NB4 (cell line): ENCODE measurements at regions not wholly inside any gene's neighbourhood (a gene's known extent, or its start where the extent isn't known, plus 50 kb on each side); places are given as distances from the start of the nearest gene placed in this dataset.

Source experiments
- DNase-seq: peaks from one replicate; pipeline ENCODE4 v3.0.0; 2010; ENCODE audit warnings: low read depth
- H3K4me3 ChIP-seq: one replicate; pipeline ENCODE4 v1.5.1; 2011; ENCODE audit warnings: mild to moderate bottlenecking, low read depth, low read length, moderate library complexity
- MYC ChIP-seq: IDR thresholded peaks from 2 replicates; pipeline ENCODE4 v1.6.1; 2011; ENCODE audit warnings: low read depth, low read length
- POLR2A ChIP-seq: IDR thresholded peaks from 2 replicates; pipeline ENCODE4 v1.6.1; 2011; ENCODE audit warnings: mild to moderate bottlenecking; ENCODE audit not compliant: insufficient read length; ENCODE audit errors: extremely low read depth
- TF ChIP-seq, protein P1 (sequence below): IDR thresholded peaks from one replicate; pipeline ENCODE4 v1.5.1; 2012; ENCODE audit warnings: low read depth, low read length
- TF ChIP-seq, protein P2 (sequence below): IDR thresholded peaks from 2 replicates; pipeline ENCODE4 v1.6.1; 2011; ENCODE audit warnings: low read depth, low read length

DNA sequence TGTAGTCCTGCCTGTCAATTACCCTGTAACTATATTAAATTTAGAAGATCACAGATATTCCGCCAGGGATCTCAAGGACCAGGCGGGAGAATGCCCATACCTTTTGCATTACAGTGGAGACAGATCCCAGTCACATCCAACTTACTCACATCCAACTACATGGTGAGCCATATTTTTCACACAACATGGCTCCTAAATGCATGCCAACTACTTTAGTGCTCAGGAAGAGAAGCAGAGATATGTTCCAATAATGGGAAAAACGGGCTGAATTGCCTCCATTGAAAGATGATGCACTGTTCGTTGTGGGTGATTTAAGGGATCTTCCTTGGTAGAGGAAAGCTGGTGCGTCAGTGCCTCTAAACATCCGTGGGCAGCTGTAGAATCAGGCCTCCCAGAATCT, 304.5 kb downstream of the CD83 start:
- H3K4me3 ChIP-seq = no peak overlapping the region
- TF ChIP-seq MYC (no peak), POLR2A (no peak)
- TF ChIP-seq, protein P1, sequence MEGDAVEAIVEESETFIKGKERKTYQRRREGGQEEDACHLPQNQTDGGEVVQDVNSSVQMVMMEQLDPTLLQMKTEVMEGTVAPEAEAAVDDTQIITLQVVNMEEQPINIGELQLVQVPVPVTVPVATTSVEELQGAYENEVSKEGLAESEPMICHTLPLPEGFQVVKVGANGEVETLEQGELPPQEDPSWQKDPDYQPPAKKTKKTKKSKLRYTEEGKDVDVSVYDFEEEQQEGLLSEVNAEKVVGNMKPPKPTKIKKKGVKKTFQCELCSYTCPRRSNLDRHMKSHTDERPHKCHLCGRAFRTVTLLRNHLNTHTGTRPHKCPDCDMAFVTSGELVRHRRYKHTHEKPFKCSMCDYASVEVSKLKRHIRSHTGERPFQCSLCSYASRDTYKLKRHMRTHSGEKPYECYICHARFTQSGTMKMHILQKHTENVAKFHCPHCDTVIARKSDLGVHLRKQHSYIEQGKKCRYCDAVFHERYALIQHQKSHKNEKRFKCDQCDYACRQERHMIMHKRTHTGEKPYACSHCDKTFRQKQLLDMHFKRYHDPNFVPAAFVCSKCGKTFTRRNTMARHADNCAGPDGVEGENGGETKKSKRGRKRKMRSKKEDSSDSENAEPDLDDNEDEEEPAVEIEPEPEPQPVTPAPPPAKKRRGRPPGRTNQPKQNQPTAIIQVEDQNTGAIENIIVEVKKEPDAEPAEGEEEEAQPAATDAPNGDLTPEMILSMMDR = no peak
- DNase-seq = no peak

DNA sequence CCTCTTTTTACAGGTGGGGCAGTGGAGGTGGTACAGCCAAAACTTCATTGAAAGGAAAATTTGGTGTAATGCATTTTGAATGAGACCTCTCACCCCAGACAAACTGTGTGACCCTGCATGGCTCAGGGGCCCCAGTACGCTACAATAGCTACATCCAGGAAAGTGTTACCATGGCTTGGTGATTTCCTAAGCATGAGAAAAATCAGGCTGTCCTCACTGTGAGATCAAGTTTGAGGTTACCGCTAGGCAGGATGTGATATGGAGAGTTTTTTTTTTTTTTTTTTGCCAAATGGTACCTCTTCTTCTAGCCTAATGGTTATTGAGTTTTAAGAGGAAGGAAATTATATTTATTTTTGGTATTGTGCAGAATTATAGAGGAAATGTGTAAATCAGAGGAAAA, 305.3 kb downstream of the CD83 start:
- no peak for TF ChIP-seq POLR2A
- TF ChIP-seq, protein P2, sequence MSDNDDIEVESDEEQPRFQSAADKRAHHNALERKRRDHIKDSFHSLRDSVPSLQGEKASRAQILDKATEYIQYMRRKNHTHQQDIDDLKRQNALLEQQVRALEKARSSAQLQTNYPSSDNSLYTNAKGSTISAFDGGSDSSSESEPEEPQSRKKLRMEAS = no peak
- TF ChIP-seq, protein P1 = no peak
- TF ChIP-seq MYC = no peak
- no peak for DNase-seq
- no peak overlapping the region for H3K4me3 ChIP-seq

DNA sequence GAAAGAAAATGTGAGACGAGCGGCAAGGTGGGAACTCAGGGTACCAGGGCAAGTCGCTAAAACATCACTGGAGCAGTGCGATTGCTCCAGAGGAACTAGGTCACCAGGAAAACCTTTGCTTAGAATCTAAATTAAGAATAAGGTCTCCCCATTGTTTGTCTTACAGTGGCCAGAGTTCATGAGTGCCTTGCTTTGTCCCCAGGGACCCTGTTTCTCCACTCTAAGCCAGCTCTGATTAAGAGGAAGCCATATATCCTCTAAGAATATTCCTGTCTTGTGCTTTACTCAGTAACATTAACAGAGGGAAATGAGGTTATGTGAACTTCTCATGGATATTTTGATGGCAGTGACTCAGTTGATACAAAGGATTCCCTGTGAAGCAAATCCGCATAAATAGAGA, 305.8 kb downstream of the CD83 start:
- peak; percentile 74 for DNase-seq
- no peak for TF ChIP-seq MYC
- no peak for TF ChIP-seq POLR2A
- TF ChIP-seq, protein P2 = no peak
- TF ChIP-seq, protein P1 = no peak
- H3K4me3 ChIP-seq = no peak overlapping the region

DNA sequence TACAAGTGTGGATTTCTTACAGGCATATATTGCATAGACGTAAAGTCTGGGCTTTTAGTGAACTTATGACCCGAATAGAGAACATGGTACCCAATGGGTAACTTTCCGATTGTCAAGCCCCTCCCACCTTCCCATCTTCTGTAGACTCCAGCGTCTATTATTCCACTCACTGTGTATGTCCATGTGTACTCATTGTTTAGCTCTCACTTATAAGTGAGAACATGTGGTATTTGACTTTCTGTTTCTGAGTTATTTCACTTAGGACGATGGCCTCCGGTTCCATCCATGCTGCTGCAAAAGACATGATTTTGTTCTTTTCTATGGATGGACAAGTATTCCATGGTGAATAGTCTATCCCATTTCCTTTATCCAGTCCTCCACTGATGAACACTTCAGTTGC, 306.4 kb downstream of the CD83 start:
- H3K4me3 ChIP-seq = no peak overlapping the region
- DNase-seq = no peak
- TF ChIP-seq MYC (no peak), POLR2A (no peak)
- TF ChIP-seq, protein P2 = no peak
- TF ChIP-seq, protein P1 = no peak

DNA sequence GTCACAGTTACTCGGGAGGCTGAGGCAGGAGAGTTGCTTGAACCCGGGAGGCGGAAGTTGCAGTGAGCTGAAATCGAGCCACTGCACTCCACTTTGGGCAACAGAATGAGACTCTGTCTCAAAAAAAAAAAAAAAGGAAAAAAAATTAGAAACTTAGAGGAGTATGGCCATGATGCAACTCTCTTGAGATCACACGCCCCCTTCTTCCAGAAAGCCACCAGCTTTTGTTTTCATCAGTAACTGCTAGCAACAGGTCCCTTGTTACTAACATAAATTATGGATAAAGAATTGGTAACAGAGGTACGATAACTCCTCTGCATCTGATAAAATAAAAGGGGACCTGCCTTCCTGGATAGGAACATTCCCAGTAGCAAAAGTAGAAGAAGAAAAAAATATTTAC, 308.2 kb downstream of the CD83 start:
- DNase-seq = peak; percentile 45
- no peak overlapping the region for H3K4me3 ChIP-seq
- TF ChIP-seq MYC = no peak
- TF ChIP-seq, protein P2 = no peak
- TF ChIP-seq, protein P1 = no peak
- TF ChIP-seq POLR2A = no peak

DNA sequence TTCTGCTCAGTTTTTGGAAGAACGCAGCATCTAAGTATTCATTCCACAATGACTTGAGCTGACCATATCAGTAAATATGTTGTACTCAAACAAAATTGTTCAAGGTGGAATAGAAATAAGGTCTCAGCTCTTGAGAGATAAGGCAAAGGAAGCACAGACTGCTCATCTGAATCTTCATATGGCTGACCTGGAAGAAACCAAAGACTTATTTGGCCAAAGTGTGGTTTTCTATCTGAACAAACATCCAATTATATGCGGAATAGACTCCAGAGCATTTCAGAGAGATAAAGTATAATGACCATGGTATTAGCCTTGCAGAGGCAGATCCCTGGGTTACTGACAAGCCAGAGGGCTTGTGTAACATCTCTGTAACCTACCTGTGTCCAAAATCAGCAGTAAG, 308.7 kb downstream of the CD83 start:
- no peak overlapping the region for H3K4me3 ChIP-seq
- DNase-seq = no peak
- TF ChIP-seq, protein P1 = no peak
- TF ChIP-seq, protein P2 = no peak
- TF ChIP-seq MYC (no peak), POLR2A (no peak)
